Peyer's patch (tissue), 4 donors: ENCODE measurements at regions not wholly inside any gene's neighbourhood (a gene's known extent, or its start where the extent isn't known, plus 50 kb on each side); places are given as distances from the start of the nearest gene placed in this dataset.

Experiments used
- DNase-seq, 3 donors: peaks; one replicate each; pipeline ENCODE4 v3.0.0-alpha.2; 2017 to 2019
- H3K27ac ChIP-seq, 4 donors: fragments of 200-600 bp; sonication (generic); one replicate each; pipeline ENCODE4 v1.5.1; 2016 to 2019
- H3K27me3 ChIP-seq, 2 donors: fragments of 200-600 bp; sonication (generic); one replicate each; pipeline ENCODE4 v1.5.1; 2019
- H3K36me3 ChIP-seq, 3 donors: fragments of 200-600 bp; sonication (generic); one replicate each; pipeline ENCODE4 v1.5.1; 2016 to 2019
- H3K4me1 ChIP-seq, 4 donors: fragments of 200-600 bp; sonication (generic); one replicate each; pipeline ENCODE4 v1.5.1; 2016 to 2019
- H3K4me3 ChIP-seq, 4 donors: fragments of 200-600 bp; sonication (generic); 1 replicate in 3 of 4; 2 replicates in 1 of 4; pipeline ENCODE4 v1.5.1; 2016 to 2019; ENCODE audit warnings: mild to moderate bottlenecking in 1 of 4
- H3K9me3 ChIP-seq, 4 donors: fragments of 200-600 bp; sonication (generic); one replicate each; pipeline ENCODE4 v1.5.1; 2016 to 2019; ENCODE audit warnings: mild to moderate bottlenecking in 1 of 4
- POLR2A ChIP-seq, 2 donors: fragments of 450-650 bp; IDR thresholded peaks; one replicate each; pipeline ENCODE4 v1.5.1; 2017; ENCODE audit warnings: antibody characterized with exemption in 2 of 2, mild to moderate bottlenecking in 2 of 2, moderate library complexity in 2 of 2
- TF ChIP-seq, protein P1 (sequence below), 6 experiments: fragments of 450-650 bp in 4 of 6; fragments of 200-600 bp in 2 of 6; sonication (generic) in 1 of 6; IDR thresholded peaks; one replicate each; pipeline ENCODE4 v1.5.1; 2017 to 2019; ENCODE audit warnings: antibody characterized with exemption in 6 of 6, mild to moderate bottlenecking in 3 of 6, moderate library complexity in 1 of 6

DNA sequence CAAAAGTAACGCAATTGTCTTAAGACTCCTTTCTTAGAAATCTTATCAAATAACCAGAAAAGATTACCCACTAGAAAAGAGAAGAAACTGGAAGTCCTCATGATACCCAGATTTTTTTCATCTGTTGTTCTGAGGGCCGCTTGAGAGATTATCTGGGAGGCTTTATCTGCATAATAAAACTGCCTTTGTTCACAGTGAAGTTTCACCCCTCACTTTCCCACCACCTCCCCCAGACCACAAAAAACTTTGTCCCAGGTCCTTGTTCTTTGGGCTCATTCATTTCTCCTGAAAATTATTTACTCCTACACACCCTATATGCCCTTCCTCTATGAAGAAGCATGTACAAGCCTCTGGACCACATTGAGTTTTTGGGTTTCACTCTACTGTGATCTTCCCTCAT, 745.1 kb upstream of the COBL start:
- Histone ChIP-seq H3K27ac (no peak overlapping the region), H3K27me3 (no peaks in the 10 kb centered on the region), H3K4me3 (no peak overlapping the region), H3K4me1 (no peaks in the 10 kb centered on the region), H3K36me3 (no peaks in the 10 kb centered on the region), H3K9me3 (no peaks in the 10 kb centered on the region)
- TF ChIP-seq, protein P1, sequence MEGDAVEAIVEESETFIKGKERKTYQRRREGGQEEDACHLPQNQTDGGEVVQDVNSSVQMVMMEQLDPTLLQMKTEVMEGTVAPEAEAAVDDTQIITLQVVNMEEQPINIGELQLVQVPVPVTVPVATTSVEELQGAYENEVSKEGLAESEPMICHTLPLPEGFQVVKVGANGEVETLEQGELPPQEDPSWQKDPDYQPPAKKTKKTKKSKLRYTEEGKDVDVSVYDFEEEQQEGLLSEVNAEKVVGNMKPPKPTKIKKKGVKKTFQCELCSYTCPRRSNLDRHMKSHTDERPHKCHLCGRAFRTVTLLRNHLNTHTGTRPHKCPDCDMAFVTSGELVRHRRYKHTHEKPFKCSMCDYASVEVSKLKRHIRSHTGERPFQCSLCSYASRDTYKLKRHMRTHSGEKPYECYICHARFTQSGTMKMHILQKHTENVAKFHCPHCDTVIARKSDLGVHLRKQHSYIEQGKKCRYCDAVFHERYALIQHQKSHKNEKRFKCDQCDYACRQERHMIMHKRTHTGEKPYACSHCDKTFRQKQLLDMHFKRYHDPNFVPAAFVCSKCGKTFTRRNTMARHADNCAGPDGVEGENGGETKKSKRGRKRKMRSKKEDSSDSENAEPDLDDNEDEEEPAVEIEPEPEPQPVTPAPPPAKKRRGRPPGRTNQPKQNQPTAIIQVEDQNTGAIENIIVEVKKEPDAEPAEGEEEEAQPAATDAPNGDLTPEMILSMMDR (IDR thresholded peaks at IDR 0.05), result no peak
- no peak for TF ChIP-seq POLR2A (IDR thresholded peaks at IDR 0.05)
- no peak for DNase-seq

DNA sequence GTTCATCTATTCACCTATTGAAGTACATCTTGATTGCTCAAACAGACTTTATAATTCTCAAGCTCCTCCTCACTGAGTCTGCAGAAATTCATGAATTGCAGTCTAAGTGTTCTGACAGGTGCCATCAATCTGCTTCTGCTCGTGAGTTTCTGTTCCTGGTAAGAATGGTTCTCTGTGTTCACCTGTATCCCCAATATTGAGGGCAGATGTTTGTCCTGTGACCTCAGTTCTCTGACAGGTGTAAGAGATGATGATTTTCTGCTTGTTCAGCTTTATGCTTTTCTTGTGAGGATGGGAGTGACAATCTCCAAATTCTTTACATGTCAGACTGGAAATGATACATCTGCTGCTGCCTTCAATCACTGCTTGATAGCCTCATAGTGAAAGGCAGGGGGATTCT, 736.9 kb upstream of the COBL start:
- Histone ChIP-seq H3K27me3 (no peaks in the 10 kb centered on the region), H3K4me1 (no peaks in the 10 kb centered on the region), H3K9me3 (no peaks in the 10 kb centered on the region), H3K36me3 (no peaks in the 10 kb centered on the region), H3K27ac (no peak overlapping the region), H3K4me3 (no peak overlapping the region)
- TF ChIP-seq POLR2A (IDR thresholded peaks at IDR 0.05), result no peak
- TF ChIP-seq, protein P1 (IDR thresholded peaks at IDR 0.05), result no peak
- DNase-seq, result no peak

DNA sequence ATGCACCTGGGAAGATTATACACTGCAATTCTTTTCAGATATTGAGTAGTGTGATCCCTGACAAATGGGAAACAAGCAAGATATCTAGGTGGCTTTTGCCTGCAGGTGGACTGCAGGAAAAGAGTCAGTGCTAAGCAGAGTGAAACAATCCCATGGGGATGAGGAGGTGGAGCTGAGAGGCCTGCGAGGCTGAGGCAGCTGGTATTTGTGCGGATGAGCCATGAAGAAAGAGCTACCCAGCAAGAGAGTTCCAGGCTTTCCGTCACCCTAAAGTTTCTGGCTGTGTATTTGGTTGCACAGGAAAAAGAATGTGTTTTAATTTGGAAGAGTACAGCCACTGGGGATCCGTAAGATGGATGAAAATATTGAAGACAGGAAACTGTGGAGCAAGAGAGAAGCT, 714.1 kb upstream of the COBL start:
- H3K27ac ChIP-seq, result no peak overlapping the region
- H3K36me3 ChIP-seq, result no peaks in the 10 kb centered on the region
- TF ChIP-seq POLR2A (IDR thresholded peaks at IDR 0.05), result no peak
- TF ChIP-seq, protein P1 (IDR thresholded peaks at IDR 0.05), result no peak
- H3K4me1 ChIP-seq, result no peaks in the 10 kb centered on the region
- H3K27me3 ChIP-seq, result no peaks in the 10 kb centered on the region
- DNase-seq, result no peak
- no peaks in the 10 kb centered on the region for H3K9me3 ChIP-seq
- no peak overlapping the region for H3K4me3 ChIP-seq

DNA sequence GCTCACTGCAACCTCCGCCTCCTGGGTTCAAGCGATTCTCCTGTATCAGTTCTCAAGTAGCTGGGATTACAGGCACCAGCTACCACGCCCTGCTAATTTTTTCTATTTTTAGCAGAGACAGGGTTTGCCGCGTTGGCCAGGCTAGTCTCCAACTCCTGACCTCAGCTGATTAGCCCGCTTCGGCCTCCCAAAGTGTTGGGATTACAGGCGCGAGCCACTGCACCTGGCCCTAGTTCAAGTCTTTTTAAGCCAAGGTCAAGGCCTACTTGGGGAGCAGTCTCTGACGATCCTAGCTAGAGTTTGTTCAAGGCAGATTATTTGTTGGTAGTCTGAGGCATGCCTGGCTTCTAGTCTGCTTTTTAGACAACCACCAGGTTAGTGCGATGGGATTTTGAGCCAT, 709.5 kb upstream of the COBL start:
- TF ChIP-seq POLR2A (IDR thresholded peaks at IDR 0.05), result no peak
- TF ChIP-seq, protein P1 (IDR thresholded peaks at IDR 0.05), result no peak
- Histone ChIP-seq H3K4me3 (no peak overlapping the region), H3K27ac (no peak overlapping the region), H3K36me3 (no peaks in the 10 kb centered on the region), H3K27me3 (no peaks in the 10 kb centered on the region), H3K9me3 (no peaks in the 10 kb centered on the region), H3K4me1 (no peaks in the 10 kb centered on the region)
- no peak for DNase-seq

DNA sequence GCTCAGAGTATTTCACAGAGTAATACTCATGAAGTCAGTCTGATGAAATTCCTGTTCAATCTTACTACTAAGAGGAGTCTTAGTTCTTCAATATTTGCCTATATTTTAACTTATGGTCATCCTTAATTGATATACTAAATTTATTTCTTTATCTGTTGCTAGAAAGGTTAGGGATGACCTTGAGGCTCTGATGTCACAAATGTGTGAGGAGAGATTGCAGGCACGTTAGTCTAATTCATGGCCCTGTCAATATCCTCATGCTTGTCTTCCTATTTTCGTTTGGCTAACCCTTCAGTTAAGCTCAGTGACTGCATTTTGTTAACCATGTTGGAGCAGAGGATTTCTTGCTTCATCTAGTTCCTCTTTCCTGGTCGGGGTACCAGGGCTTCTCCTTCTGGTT, 704.7 kb upstream of the COBL start:
- no peak for DNase-seq
- Histone ChIP-seq H3K27me3 (no peaks in the 10 kb centered on the region), H3K9me3 (no peaks in the 10 kb centered on the region), H3K27ac (no peak overlapping the region), H3K4me1 (no peaks in the 10 kb centered on the region), H3K4me3 (no peak overlapping the region), H3K36me3 (no peaks in the 10 kb centered on the region)
- TF ChIP-seq, protein P1 (IDR thresholded peaks at IDR 0.05), result no peak
- no peak for TF ChIP-seq POLR2A (IDR thresholded peaks at IDR 0.05)

DNA sequence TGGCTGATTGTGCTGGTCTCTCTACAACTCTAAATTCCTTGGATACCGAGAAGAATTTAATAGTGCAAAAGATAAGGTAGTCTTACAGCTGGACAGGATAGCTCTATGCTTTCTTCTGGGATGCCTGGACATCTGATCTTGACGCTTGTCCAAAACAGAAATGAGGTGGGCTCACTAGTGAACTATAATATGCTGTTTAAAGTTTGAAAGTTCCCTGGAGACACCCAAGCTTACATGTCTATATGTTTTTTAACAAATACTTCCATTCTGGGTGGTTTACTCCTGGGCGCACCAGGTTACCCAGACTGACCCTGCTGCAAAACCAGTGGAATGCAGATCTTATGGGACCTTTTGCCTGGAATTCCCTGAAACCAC, 702.1 kb upstream of the COBL start:
- TF ChIP-seq, protein P1 (IDR thresholded peaks at IDR 0.05), result peak in 1 of 6 experiments; percentile 1
- no peak for TF ChIP-seq POLR2A (IDR thresholded peaks at IDR 0.05)
- Histone ChIP-seq H3K27ac (no peak overlapping the region), H3K27me3 (no peaks in the 10 kb centered on the region), H3K9me3 (no peaks in the 10 kb centered on the region), H3K4me1 (no peaks in the 10 kb centered on the region), H3K36me3 (no peaks in the 10 kb centered on the region), H3K4me3 (no peak overlapping the region)
- DNase-seq, result no peak
